Thyroid gland (tissue), 4 donors: ENCODE measurements at regions not wholly inside any gene's neighbourhood (a gene's known extent, or its start where the extent isn't known, plus 50 kb on each side); places are given as distances from the start of the nearest gene placed in this dataset.

ENCODE experiments used
- POLR2A ChIP-seq, 2 donors: fragments of 450-650 bp; IDR thresholded peaks; one replicate each; pipeline ENCODE4 v1.6.1; 2017; ENCODE audit warnings: antibody characterized with exemption in 2 of 2, mild to moderate bottlenecking in 2 of 2, moderate library complexity in 1 of 2
- TF ChIP-seq, protein P1 (sequence below), 6 experiments: fragments of 200-600 bp in 3 of 6; fragments of 450-650 bp in 3 of 6; sonication (generic) in 3 of 6; IDR thresholded peaks; one replicate each; pipeline ENCODE4 v1.5.1; 2016 to 2019; ENCODE audit warnings: antibody characterized with exemption in 6 of 6, mild to moderate bottlenecking in 2 of 6, inconsistent platforms in 1 of 6, moderate library complexity in 1 of 6

DNA sequence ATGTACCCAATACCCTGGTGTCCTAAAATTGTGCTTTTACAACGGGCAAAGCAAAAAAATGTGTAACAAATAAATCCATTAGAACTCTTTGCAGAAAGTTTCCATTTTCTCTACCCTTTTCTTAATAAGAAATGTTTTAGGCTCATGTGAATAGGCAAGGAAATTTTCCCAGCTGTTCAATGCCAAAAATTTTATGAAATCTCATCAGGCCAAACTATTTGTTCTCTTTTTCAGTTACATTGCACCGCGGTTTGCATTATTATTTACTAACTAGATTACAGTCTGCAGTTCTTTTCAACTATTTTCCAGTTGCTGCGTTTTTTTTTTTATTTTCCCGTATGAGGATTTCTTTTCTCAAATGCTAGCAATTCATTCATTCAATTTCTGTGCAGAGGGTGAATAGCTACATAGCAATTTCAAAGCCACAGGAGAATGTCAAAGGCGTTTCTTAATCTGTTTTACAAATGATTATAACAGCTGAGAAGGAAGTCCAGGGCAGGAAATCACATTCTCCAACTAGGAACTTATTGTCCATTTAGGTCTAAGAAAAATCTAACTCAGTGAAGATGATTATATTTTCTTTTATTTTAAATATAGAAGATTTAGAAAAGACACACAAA is 367.5 kb upstream of the MMADHC start:
- no peak for TF ChIP-seq POLR2A (IDR thresholded peaks at IDR 0.05)
- TF ChIP-seq, protein P1, sequence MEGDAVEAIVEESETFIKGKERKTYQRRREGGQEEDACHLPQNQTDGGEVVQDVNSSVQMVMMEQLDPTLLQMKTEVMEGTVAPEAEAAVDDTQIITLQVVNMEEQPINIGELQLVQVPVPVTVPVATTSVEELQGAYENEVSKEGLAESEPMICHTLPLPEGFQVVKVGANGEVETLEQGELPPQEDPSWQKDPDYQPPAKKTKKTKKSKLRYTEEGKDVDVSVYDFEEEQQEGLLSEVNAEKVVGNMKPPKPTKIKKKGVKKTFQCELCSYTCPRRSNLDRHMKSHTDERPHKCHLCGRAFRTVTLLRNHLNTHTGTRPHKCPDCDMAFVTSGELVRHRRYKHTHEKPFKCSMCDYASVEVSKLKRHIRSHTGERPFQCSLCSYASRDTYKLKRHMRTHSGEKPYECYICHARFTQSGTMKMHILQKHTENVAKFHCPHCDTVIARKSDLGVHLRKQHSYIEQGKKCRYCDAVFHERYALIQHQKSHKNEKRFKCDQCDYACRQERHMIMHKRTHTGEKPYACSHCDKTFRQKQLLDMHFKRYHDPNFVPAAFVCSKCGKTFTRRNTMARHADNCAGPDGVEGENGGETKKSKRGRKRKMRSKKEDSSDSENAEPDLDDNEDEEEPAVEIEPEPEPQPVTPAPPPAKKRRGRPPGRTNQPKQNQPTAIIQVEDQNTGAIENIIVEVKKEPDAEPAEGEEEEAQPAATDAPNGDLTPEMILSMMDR (IDR thresholded peaks at IDR 0.05), result no peak
